Mesenchymal stem cell (in vitro differentiated cells and primary cell): ENCODE measurements at regions not wholly inside any gene's neighbourhood (a gene's known extent, or its start where the extent isn't known, plus 50 kb on each side); places are given as distances from the start of the nearest gene placed in this dataset.
A peak's percentile ranks its signal among the peaks of the same experiment; 100 is the strongest.

Source experiments
- DNase-seq: peaks from one replicate; pipeline ENCODE4 v3.0.0-alpha.2; 2013
- H2AFZ ChIP-seq: one replicate; pipeline ENCODE4 v1.6.1; 2013; ENCODE audit warnings: low read depth, mild to moderate bottlenecking, control low read depth, inconsistent platforms, low read length, moderate library complexity
- H2AK5ac ChIP-seq: 2 replicates; pipeline ENCODE4 v1.6.1; 2013; ENCODE audit warnings: low read length, moderate library complexity, mild to moderate bottlenecking, inconsistent platforms; ENCODE audit not compliant: severe bottlenecking
- H2BK120ac ChIP-seq: one replicate; pipeline ENCODE4 v1.6.1; 2013; ENCODE audit warnings: low read depth, mild to moderate bottlenecking, inconsistent platforms, low read length, moderate library complexity
- H2BK12ac ChIP-seq, 2 experiments: one replicate each; pipeline ENCODE4 v1.6.1; 2013; ENCODE audit warnings: inconsistent platforms in 2 of 2, low read length in 2 of 2, mild to moderate bottlenecking in 2 of 2, moderate library complexity in 2 of 2, control low read depth in 1 of 2
- H2BK15ac ChIP-seq: one replicate; pipeline ENCODE4 v1.6.1; 2013; ENCODE audit warnings: mild to moderate bottlenecking, low read depth, inconsistent platforms; ENCODE audit not compliant: poor library complexity, severe bottlenecking
- H2BK5ac ChIP-seq: 2 replicates; pipeline ENCODE4 v1.6.1; 2013; ENCODE audit warnings: low read depth, mild to moderate bottlenecking, low read length, control low read depth, inconsistent platforms; ENCODE audit not compliant: poor library complexity, severe bottlenecking
- H3K14ac ChIP-seq, 2 experiments: one replicate each; pipeline ENCODE4 v1.6.1; 2013; ENCODE audit warnings: inconsistent platforms in 2 of 2, low read length in 2 of 2, control low read depth in 1 of 2, mild to moderate bottlenecking in 1 of 2, moderate library complexity in 1 of 2
- H3K18ac ChIP-seq, 2 experiments: one replicate each; pipeline ENCODE4 v1.6.1; 2013; ENCODE audit warnings: inconsistent platforms in 2 of 2, low read length in 2 of 2, control low read depth in 1 of 2, low read depth in 1 of 2, mild to moderate bottlenecking in 1 of 2
- H3K23ac ChIP-seq, 2 experiments: one replicate each; pipeline ENCODE4 v1.6.1; 2013; ENCODE audit warnings: inconsistent platforms in 2 of 2, low read length in 2 of 2, mild to moderate bottlenecking in 2 of 2, moderate library complexity in 2 of 2, control low read depth in 1 of 2
- H3K27ac ChIP-seq: 2 replicates; pipeline ENCODE4 v1.5.1; 2013; ENCODE audit warnings: mild to moderate bottlenecking, moderate library complexity, low read length, control low read depth, inconsistent platforms; ENCODE audit not compliant: poor library complexity, severe bottlenecking
- H3K27me3 ChIP-seq, 2 experiments: 2 replicates each; pipeline versions ENCODE4 v1.6.1 to v1.7.0; 2013; ENCODE audit warnings: low read length in 2 of 2, mild to moderate bottlenecking in 2 of 2, moderate library complexity in 2 of 2, control low read depth in 1 of 2, inconsistent platforms in 1 of 2; ENCODE audit not compliant: control insufficient read depth in 1 of 2, insufficient read depth in 1 of 2
- H3K36me3 ChIP-seq, 2 experiments: 2 replicates each; pipeline versions ENCODE4 v1.6.1 to v1.7.0; 2013; ENCODE audit warnings: low read length in 2 of 2, control low read depth in 1 of 2, inconsistent platforms in 1 of 2, low read depth in 1 of 2, mild to moderate bottlenecking in 1 of 2; ENCODE audit not compliant: insufficient read depth in 2 of 2, control insufficient read depth in 1 of 2
- H3K4ac ChIP-seq, 2 experiments: one replicate each; pipeline ENCODE4 v1.6.1; 2013; ENCODE audit warnings: inconsistent platforms in 2 of 2, low read length in 2 of 2, mild to moderate bottlenecking in 2 of 2, moderate library complexity in 2 of 2, control low read depth in 1 of 2, low read depth in 1 of 2
- H3K4me1 ChIP-seq: 2 replicates; pipeline ENCODE4 v1.6.1; 2013; ENCODE audit warnings: low read depth, low read length, control low read depth; ENCODE audit not compliant: control insufficient read depth, insufficient read depth
- H3K4me2 ChIP-seq: 2 replicates; pipeline ENCODE4 v1.6.1; 2013; ENCODE audit warnings: low read length, mild to moderate bottlenecking, inconsistent platforms; ENCODE audit not compliant: poor library complexity, severe bottlenecking
- H3K4me3 ChIP-seq, 2 experiments: 2 replicates each; pipeline versions ENCODE4 v1.5.1 to v1.7.0; 2013; ENCODE audit warnings: low read length in 2 of 2, mild to moderate bottlenecking in 2 of 2, control low read depth in 1 of 2, low read depth in 1 of 2; ENCODE audit not compliant: insufficient read depth in 1 of 2
- H3K79me1 ChIP-seq: replicated peaks from 2 replicates; pipeline ENCODE4 v1.6.1; 2013; ENCODE audit warnings: mild to moderate bottlenecking, control low read depth, low read length, inconsistent platforms; ENCODE audit not compliant: poor library complexity, severe bottlenecking
- H3K9ac ChIP-seq: 2 replicates; pipeline ENCODE4 v1.7.0; 2013; ENCODE audit warnings: mild to moderate bottlenecking, low read length, moderate library complexity
- H3K9me3 ChIP-seq: 2 replicates; pipeline ENCODE4 v1.7.0; 2013; ENCODE audit warnings: mild to moderate bottlenecking, low read length; ENCODE audit not compliant: control insufficient read depth
- H4K8ac ChIP-seq: one replicate; pipeline ENCODE4 v1.6.1; 2013; ENCODE audit warnings: inconsistent platforms, mild to moderate bottlenecking, low read length, moderate library complexity
- H4K91ac ChIP-seq: one replicate; pipeline ENCODE4 v1.6.1; 2013; ENCODE audit warnings: mild to moderate bottlenecking, low read length, inconsistent platforms
- WGBS: methylation state at CpG from one replicate; pipeline ENCODE4 v1.1.7; 2013; ENCODE audit warnings: mixed read lengths; 5-methylcytosine and 5-hydroxymethylcytosine counted together

- Histone ChIP-seq H3K23ac (no peak overlapping the region), H3K4me1 (no peaks in the 10 kb centered on the region), H3K18ac (no peak overlapping the region), H3K79me1 (no peaks in the 10 kb centered on the region), H4K8ac (no peak overlapping the region), H2BK120ac (no peak overlapping the region), H3K36me3 (no peaks in the 10 kb centered on the region), H2BK5ac (no peak overlapping the region), H3K14ac (no peak overlapping the region), H2BK15ac (no peak overlapping the region), H2AK5ac (no peak overlapping the region), H3K4ac (no peak overlapping the region), H3K4me2 (no peak overlapping the region), H3K27ac (no peak overlapping the region), H3K27me3 (no peaks in the 10 kb centered on the region), H2AFZ (no peak overlapping the region), H4K91ac (no peak overlapping the region), H3K9me3 (peaks cover 3% of the 10 kb centered on the region), H3K9ac (no peak overlapping the region), H3K4me3 (no peak overlapping the region), H2BK12ac (no peak overlapping the region)
- WGBS, result no CpG with 5 or more reads among the region's 1 CpG
- no peak for DNase-seq
These were observed 234.1 kb downstream of the ANKRD50 start for GRCh38 chr4:124478470-124478869.

GRCh38 chr4:124480061-124480460 lies 232.5 kb downstream of the ANKRD50 start:
- no peak overlapping the region for H4K8ac ChIP-seq
- H3K18ac ChIP-seq, result no peak overlapping the region
- no peak overlapping the region for H2BK5ac ChIP-seq
- no peak overlapping the region for H2AFZ ChIP-seq
- no peaks in the 10 kb centered on the region for H3K79me1 ChIP-seq
- no peaks in the 10 kb centered on the region for H3K27me3 ChIP-seq
- H3K14ac ChIP-seq, result no peak overlapping the region
- no peak overlapping the region for H3K27ac ChIP-seq
- H3K4ac ChIP-seq, result no peak overlapping the region
- no peaks in the 10 kb centered on the region for H3K9me3 ChIP-seq
- no peak overlapping the region for H4K91ac ChIP-seq
- no peak overlapping the region for H2BK120ac ChIP-seq
- H3K4me2 ChIP-seq, result no peak overlapping the region
- H3K23ac ChIP-seq, result no peak overlapping the region
- no peak overlapping the region for H2BK15ac ChIP-seq
- H3K9ac ChIP-seq, result no peak overlapping the region
- H3K36me3 ChIP-seq, result no peaks in the 10 kb centered on the region
- no peak overlapping the region for H3K4me3 ChIP-seq
- no peak for DNase-seq
- no peak overlapping the region for H2BK12ac ChIP-seq
- no peaks in the 10 kb centered on the region for H3K4me1 ChIP-seq
- no peak overlapping the region for H2AK5ac ChIP-seq
- no CpG with 5 or more reads among the region's 4 CpGs for WGBS

- H2AK5ac ChIP-seq, result no peak overlapping the region
- no peak overlapping the region for H3K9ac ChIP-seq
- no peak for DNase-seq
- H3K27me3 ChIP-seq, result no peaks in the 10 kb centered on the region
- H3K4me1 ChIP-seq, result no peaks in the 10 kb centered on the region
- no peak overlapping the region for H3K14ac ChIP-seq
- H3K36me3 ChIP-seq, result no peaks in the 10 kb centered on the region
- H2AFZ ChIP-seq, result no peak overlapping the region
- H3K79me1 ChIP-seq, result no peaks in the 10 kb centered on the region
- WGBS, result 100% methylated on average over 2 of the region's 3 CpGs
- no peak overlapping the region for H2BK5ac ChIP-seq
- no peak overlapping the region for H3K27ac ChIP-seq
- no peak overlapping the region for H3K4me3 ChIP-seq
- no peaks in the 10 kb centered on the region for H3K9me3 ChIP-seq
- H3K18ac ChIP-seq, result peak overlapping the region in 1 of 2 experiments; percentile 34
- no peak overlapping the region for H3K23ac ChIP-seq
- no peak overlapping the region for H3K4me2 ChIP-seq
- no peak overlapping the region for H4K8ac ChIP-seq
- H3K4ac ChIP-seq, result no peak overlapping the region
- no peak overlapping the region for H2BK15ac ChIP-seq
- H4K91ac ChIP-seq, result no peak overlapping the region
- H2BK120ac ChIP-seq, result no peak overlapping the region
- peak overlapping the region in 1 of 2 experiments; percentile 46 for H2BK12ac ChIP-seq
These were observed 231.4 kb downstream of the ANKRD50 start for GRCh38 chr4:124481123-124481522.

GRCh38 chr4:124483048-124483906 lies 229.3 kb downstream of the ANKRD50 start:
- Histone ChIP-seq H3K79me1 (no peaks in the 10 kb centered on the region), H3K14ac (no peak overlapping the region), H2AFZ (no peak overlapping the region), H3K36me3 (no peaks in the 10 kb centered on the region), H3K18ac (peak overlapping the region in 1 of 2 experiments; percentile 55), H3K4me3 (no peak overlapping the region), H2BK12ac (peak overlapping the region; percentile 64 to 70), H3K9me3 (no peaks in the 10 kb centered on the region), H2BK5ac (no peak overlapping the region), H2AK5ac (no peak overlapping the region), H3K27ac (no peak overlapping the region), H3K23ac (no peak overlapping the region), H4K91ac (no peak overlapping the region), H3K9ac (no peak overlapping the region), H3K4me1 (no peaks in the 10 kb centered on the region), H3K27me3 (no peaks in the 10 kb centered on the region), H2BK15ac (no peak overlapping the region), H4K8ac (peak overlapping the region; percentile 9), H3K4me2 (no peak overlapping the region), H2BK120ac (no peak overlapping the region), H3K4ac (no peak overlapping the region)
- WGBS, result 21% methylated on average over 5 of the region's 6 CpGs
- peak; percentile 66 for DNase-seq
